Epithelial cell of proximal tubule (primary cell): ENCODE measurements at regions not wholly inside any gene's neighbourhood (a gene's known extent, or its start where the extent isn't known, plus 50 kb on each side); places are given as distances from the start of the nearest gene placed in this dataset.

ENCODE experiments used
- DNase-seq: peaks from one replicate; pipeline ENCODE4 v3.0.0-alpha.2; 2011; ENCODE audit warnings: low read depth
- H3K4me3 ChIP-seq: 2 replicates; pipeline ENCODE4 v1.5.1; 2011; ENCODE audit warnings: low read depth, mild to moderate bottlenecking, low read length
- TF ChIP-seq, protein P1 (sequence below): conservative IDR thresholded peaks from 2 replicates; pipeline ENCODE4 v1.5.1; 2012; ENCODE audit warnings: low read depth, mild to moderate bottlenecking, low read length

DNA sequence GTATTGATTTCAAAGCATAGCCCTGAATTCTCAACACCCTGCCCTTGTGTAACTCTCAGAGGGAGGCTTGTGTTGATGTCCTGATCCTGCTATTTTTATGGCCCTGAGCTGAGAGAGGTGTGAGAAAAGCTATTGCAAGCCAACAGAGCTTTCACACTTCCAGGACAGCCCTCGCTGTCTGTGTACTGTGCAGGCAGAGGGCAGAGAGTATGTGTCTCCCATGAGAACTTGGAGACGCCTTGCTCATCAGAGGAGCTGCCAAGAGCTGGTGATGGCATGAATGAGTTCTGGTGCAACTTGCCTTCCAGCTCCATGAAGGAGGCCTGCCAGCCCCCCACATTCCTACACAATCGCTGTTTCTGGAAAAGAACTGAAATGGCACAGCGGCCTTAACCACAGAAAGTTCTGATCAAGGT, 144.1 kb upstream of the AJAP1 start:
- DNase-seq = no peak
- TF ChIP-seq, protein P1, sequence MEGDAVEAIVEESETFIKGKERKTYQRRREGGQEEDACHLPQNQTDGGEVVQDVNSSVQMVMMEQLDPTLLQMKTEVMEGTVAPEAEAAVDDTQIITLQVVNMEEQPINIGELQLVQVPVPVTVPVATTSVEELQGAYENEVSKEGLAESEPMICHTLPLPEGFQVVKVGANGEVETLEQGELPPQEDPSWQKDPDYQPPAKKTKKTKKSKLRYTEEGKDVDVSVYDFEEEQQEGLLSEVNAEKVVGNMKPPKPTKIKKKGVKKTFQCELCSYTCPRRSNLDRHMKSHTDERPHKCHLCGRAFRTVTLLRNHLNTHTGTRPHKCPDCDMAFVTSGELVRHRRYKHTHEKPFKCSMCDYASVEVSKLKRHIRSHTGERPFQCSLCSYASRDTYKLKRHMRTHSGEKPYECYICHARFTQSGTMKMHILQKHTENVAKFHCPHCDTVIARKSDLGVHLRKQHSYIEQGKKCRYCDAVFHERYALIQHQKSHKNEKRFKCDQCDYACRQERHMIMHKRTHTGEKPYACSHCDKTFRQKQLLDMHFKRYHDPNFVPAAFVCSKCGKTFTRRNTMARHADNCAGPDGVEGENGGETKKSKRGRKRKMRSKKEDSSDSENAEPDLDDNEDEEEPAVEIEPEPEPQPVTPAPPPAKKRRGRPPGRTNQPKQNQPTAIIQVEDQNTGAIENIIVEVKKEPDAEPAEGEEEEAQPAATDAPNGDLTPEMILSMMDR = no peak
- H3K4me3 ChIP-seq = no peak overlapping the region

DNA sequence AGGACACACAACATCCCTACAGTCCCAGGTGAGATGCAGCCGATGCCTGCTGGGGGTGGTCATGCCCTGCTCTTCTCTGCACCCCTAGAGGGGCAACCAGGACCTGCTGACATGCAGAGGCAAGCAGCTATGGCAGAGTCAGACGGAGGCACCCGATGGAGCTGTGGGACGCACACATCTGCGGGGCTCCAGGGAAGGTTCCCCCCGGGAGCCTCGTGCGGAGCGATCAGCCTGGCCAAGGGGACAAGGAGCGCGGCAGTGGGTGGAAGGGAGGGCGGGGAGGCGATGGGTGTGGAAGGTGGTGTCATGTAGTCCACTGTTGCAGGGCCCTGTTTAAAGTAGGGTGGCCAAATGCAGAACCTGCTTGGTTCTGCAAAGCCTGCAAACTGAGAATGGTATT, 143.0 kb upstream of the AJAP1 start:
- no peak for DNase-seq
- TF ChIP-seq, protein P1 = no peak
- no peak overlapping the region for H3K4me3 ChIP-seq

- H3K4me3 ChIP-seq = no peak overlapping the region
- DNase-seq = no peak
- TF ChIP-seq, protein P1 = no peak
These were observed 141.8 kb upstream of the AJAP1 start for GRCh38 chr1:4512636-4513035.

DNA sequence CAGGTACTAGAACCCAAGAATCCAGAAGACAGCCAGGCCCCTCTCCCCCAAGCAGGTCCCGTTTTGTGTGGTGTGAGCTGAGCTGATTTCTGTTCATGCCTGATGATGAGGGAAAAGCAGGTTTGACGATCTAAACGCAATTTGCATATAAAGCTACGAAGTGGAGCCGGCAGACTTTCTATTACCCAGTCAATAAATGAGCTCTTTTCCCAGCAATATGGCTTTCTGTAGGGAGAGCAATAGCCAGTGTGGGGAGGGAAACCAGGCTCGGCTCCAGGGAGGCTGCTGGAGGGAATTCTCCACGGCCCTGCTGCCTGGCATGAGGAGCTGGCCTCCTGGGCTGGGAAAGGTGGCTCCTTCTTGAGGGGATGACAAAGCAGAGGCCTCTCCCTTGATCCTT, 140.7 kb upstream of the AJAP1 start:
- TF ChIP-seq, protein P1 = no peak
- no peak for DNase-seq
- H3K4me3 ChIP-seq = no peak overlapping the region

DNA sequence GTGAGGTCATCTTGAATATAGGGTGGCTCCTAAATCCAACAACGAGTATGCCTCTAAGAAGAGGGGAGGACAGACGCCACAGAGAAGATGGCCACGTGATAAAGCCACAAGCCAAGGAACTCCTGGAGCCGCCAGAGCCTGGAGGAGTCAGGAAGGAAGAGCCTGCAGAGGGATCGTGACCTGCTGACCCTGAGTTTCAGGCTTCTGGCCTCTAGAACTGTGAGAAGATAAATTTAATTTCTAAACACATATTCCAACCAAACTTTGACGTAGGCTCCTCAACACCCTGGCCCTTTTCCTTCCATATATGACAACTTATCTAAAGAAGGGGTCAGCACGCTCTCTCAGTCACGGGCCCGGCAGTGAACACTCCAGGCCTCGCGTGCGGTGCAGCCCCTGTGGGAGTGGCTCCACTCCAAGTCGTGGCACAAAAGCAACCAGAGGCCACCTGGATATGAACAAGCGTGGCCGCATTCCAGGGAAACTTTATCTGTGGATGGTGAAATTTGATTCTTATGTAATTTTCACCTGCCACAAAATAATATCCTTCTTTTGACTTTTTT, 138.6 kb upstream of the AJAP1 start:
- DNase-seq = no peak
- no peak overlapping the region for H3K4me3 ChIP-seq
- TF ChIP-seq, protein P1 = no peak

DNA sequence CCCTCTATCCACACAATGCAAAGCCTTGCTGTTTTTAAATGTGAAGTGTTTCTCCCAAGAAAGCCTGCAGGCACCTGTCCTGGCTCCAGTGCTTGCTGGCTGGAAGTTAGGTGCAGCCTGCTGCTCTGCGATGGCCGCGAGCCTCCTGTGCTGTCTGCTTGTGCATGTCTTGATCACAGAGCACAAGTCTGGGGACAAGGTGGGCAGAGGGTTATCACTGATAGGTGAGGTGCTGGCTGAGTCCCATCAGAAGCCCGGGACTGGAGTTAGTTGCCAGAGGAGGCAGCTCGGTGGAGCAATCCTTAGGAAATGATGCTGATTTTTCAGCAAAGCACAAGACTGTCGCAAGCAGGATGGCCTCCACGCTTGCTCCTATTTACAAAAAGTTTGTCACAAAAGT, 137.8 kb upstream of the AJAP1 start:
- H3K4me3 ChIP-seq = no peak overlapping the region
- DNase-seq = no peak
- TF ChIP-seq, protein P1 = no peak

- TF ChIP-seq, protein P1 = no peak
- H3K4me3 ChIP-seq = no peak overlapping the region
- DNase-seq = no peak
These were observed 137.0 kb upstream of the AJAP1 start for GRCh38 chr1:4517186-4517954.
